Lung (tissue), 11 donors: ENCODE measurements at regions not wholly inside any gene's neighbourhood (a gene's known extent, or its start where the extent isn't known, plus 50 kb on each side); places are given as distances from the start of the nearest gene placed in this dataset.
A peak's percentile ranks its signal among the peaks of the same experiment; 100 is the strongest.

Source experiments
- ATAC-seq: fragments of 200-7000 bp; cut with Tn5 transposase; one replicate; pipeline ENCODE4 v1.9.1; 2020; ENCODE audit warnings: moderate number of reproducible peaks; ENCODE audit not compliant: insufficient read depth, low FRiP score
- DNase-seq, 3 donors: peaks; one replicate each; pipeline ENCODE4 v3.0.0-alpha.2; 2013 to 2017
- H3K27ac ChIP-seq, 2 donors: one replicate each; pipeline ENCODE4 v1.5.1; 2013; ENCODE audit warnings: mild to moderate bottlenecking in 2 of 2, moderate library complexity in 2 of 2, control low read depth in 1 of 2, inconsistent platforms in 1 of 2, low read depth in 1 of 2, low read length in 1 of 2
- H3K27me3 ChIP-seq, 3 donors: one replicate each; pipeline ENCODE4 v1.5.1; 2013; ENCODE audit warnings: low read length in 2 of 3; ENCODE audit not compliant: control insufficient read depth in 3 of 3, insufficient read depth in 3 of 3
- H3K36me3 ChIP-seq, 4 donors: one replicate each; pipeline ENCODE4 v1.5.1; 2013; ENCODE audit warnings: low read length in 4 of 4, mild to moderate bottlenecking in 1 of 4, moderate library complexity in 1 of 4; ENCODE audit not compliant: control insufficient read depth in 4 of 4, insufficient read depth in 4 of 4
- H3K4me1 ChIP-seq, 5 donors: one replicate each; pipeline ENCODE4 v1.5.1; 2013; ENCODE audit warnings: low read length in 5 of 5, mild to moderate bottlenecking in 2 of 5, moderate library complexity in 1 of 5; ENCODE audit not compliant: control insufficient read depth in 5 of 5, insufficient read depth in 5 of 5
- H3K4me3 ChIP-seq: one replicate; pipeline ENCODE4 v1.5.1; 2013; ENCODE audit warnings: mild to moderate bottlenecking, control low read depth, moderate library complexity
- H3K9ac ChIP-seq, 2 donors: one replicate each; pipeline ENCODE4 v1.5.1; 2013; ENCODE audit warnings: low read length in 2 of 2, control low read depth in 1 of 2; ENCODE audit not compliant: insufficient read depth in 1 of 2
- H3K9me3 ChIP-seq, 4 donors: one replicate each; pipeline ENCODE4 v1.5.1; 2013; ENCODE audit warnings: low read length in 3 of 4, mild to moderate bottlenecking in 1 of 4, moderate library complexity in 1 of 4; ENCODE audit not compliant: control insufficient read depth in 4 of 4, insufficient read depth in 3 of 4
- CTCF ChIP-seq: IDR thresholded peaks from 2 replicates; pipeline ENCODE4 v1.5.1; 2012; ENCODE audit warnings: mild to moderate bottlenecking; ENCODE audit errors: control extremely low read depth, extremely low read depth
- WGBS, 2 donors: extraction: QIAGEN DNeasy Blood & Tissue Kit; methylation state at CpG; one replicate each; pipeline ENCODE4 v1.1.7; 2013; 5-methylcytosine and 5-hydroxymethylcytosine counted together
- donor health status: control.
- donor health status: control.
- donor health status: Bipolar disorder and iron deficiency.
- donor health status: healthy.
- donor health status: DM: yes; HTN: yes; CAD: no.

- Histone ChIP-seq H3K4me3 (no peak overlapping the region), H3K9me3 (peaks cover 0 to 2% (median 0%) of the 10 kb centered on the region in 4 donors), H3K27ac (no peak overlapping the region), H3K27me3 (no peaks in the 10 kb centered on the region), H3K36me3 (no peaks in the 10 kb centered on the region), H3K4me1 (peaks cover 0 to 5% (median 0%) of the 10 kb centered on the region in 5 donors), H3K9ac (no peak overlapping the region)
- ATAC-seq = peak; percentile 27
- DNase-seq = peak; percentile 23 to 42 (median 39)
- no peak for TF ChIP-seq CTCF
- 69 to 88% methylated on average over 1 of the region's 1 CpG for WGBS, 2 donors
Observed at GRCh38 chr1:169003864-169004516, 102.5 kb upstream of the ATP1B1 start.

- WGBS, 2 donors = 98 to 99% methylated on average over 4 of the region's 4 CpGs
- Histone ChIP-seq H3K9ac (no peak overlapping the region), H3K27me3 (no peaks in the 10 kb centered on the region), H3K4me3 (no peak overlapping the region), H3K9me3 (peaks cover 0 to 2% (median 0%) of the 10 kb centered on the region in 4 donors), H3K27ac (no peak overlapping the region), H3K36me3 (no peaks in the 10 kb centered on the region), H3K4me1 (peaks cover 0 to 5% (median 0%) of the 10 kb centered on the region in 5 donors)
- ATAC-seq (no peak), DNase-seq (no peak)
- TF ChIP-seq CTCF = no peak
Observed at GRCh38 chr1:169005776-169006175, 100.7 kb upstream of the ATP1B1 start.

- ATAC-seq (no peak), DNase-seq (no peak)
- Histone ChIP-seq H3K4me1 (no peaks in the 10 kb centered on the region), H3K4me3 (no peak overlapping the region), H3K27me3 (no peaks in the 10 kb centered on the region), H3K9me3 (peaks cover 0 to 2% (median 0%) of the 10 kb centered on the region in 4 donors), H3K9ac (no peak overlapping the region), H3K36me3 (no peaks in the 10 kb centered on the region), H3K27ac (no peak overlapping the region)
- no peak for TF ChIP-seq CTCF
Observed at GRCh38 chr1:169009666-169010065, 96.8 kb upstream of the ATP1B1 start.

GRCh38 chr1:169012416-169012815, 94.1 kb upstream of the ATP1B1 start:
- Histone ChIP-seq H3K27ac (no peak overlapping the region), H3K9me3 (no peaks in the 10 kb centered on the region), H3K4me3 (no peak overlapping the region), H3K9ac (no peak overlapping the region), H3K27me3 (no peaks in the 10 kb centered on the region), H3K4me1 (no peaks in the 10 kb centered on the region), H3K36me3 (no peaks in the 10 kb centered on the region)
- 91 to 99% methylated on average over 2 of the region's 2 CpGs for WGBS, 2 donors
- DNase-seq = no peak
- TF ChIP-seq CTCF = no peak
- no peak for ATAC-seq
